HK-2 (cell line): ENCODE measurements at regions not wholly inside any gene's neighbourhood (a gene's known extent, or its start where the extent isn't known, plus 50 kb on each side); places are given as distances from the start of the nearest gene placed in this dataset.

Experiments used
- DNase-seq: peaks from one replicate; pipeline ENCODE4 v3.0.0-alpha.2; 2018; ENCODE audit not compliant: unreplicated experiment

DNA sequence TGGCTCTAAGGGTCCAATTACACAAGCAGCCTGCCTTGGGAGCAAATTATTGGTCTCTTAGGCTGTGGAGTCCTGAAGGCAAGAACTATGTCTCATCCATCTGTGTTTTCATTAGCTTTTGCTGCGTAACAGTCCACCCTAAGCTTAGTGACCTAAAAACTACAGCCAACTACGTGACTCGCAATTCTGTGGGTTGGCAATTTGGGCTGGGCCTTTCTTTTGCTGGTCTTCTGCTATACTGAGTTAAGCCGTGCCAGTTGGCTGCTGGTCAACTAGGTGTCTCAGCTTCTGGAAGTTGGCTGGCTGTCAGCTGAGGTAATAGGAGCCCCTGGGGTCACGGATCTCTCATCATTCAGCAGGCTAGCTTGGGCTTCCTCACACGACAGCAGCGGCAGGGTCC, 205.6 kb upstream of the S100G start:
- peak; percentile 14 for DNase-seq

DNA sequence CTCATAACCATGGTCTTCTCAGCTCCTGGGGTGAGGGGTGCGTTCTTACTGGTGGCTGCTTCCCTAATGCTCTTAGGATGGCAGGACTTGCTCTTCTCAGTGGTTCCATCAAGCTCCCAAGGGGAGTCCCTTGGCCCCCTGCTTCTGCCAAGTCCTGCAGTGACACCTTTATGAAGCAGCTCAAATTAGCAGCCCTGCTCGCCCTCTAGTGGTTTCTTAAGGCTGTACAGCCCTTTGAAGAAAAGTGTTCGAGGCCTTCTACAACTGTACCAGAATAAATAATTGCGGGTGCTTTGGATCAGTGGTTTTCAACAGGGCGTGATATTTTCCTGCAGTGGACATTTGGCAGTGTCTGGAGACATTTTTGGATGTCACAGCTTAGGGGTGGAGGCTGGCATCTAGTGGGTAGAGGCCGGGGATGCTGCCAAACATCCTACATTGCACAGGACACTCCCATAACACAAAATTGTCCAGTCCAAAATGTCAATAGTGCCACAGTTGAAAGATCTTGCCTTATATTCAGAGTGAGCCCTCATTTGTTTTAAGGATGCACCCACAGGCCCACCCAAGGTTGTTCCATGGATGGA, 204.7 kb upstream of the S100G start:
- peak; percentile 30 for DNase-seq

DNA sequence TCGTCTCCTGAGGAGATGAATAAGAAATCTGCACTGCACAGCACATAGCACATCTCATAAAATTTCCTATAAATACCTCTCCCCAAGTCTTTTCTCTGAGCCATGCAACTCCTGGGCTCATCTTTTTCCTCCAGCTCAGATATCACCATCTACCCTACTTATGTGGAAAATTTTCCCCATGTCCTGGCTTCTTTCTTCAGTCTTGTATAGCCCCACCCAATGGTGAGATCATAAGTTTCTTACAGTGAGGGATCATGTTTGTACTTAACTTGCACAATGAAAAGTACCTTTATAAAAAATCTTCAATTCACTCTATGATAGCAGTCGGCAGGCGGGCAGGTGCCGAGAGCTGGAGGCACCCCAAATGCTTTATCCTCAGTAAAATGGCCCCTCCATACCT, 198.6 kb upstream of the S100G start:
- DNase-seq: no peak

DNA sequence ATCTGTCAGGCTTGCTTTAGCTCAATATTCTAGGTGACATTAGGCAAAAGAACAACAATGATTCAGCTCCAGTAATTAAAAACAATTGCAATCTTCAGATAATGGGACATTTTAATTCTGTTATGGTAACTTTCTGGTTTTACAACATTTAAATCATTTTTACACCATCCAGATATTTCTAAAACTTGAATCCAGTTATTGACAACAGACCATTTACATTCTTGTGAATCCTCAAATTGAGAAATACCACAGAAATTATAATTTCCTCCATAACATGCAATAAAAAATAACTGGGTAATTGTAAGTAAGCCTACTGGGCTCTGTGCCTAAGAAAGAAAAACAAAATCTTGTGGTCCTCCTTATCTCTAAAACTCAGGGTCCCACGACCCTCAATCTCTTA, 195.0 kb upstream of the S100G start:
- DNase-seq: no peak

DNA sequence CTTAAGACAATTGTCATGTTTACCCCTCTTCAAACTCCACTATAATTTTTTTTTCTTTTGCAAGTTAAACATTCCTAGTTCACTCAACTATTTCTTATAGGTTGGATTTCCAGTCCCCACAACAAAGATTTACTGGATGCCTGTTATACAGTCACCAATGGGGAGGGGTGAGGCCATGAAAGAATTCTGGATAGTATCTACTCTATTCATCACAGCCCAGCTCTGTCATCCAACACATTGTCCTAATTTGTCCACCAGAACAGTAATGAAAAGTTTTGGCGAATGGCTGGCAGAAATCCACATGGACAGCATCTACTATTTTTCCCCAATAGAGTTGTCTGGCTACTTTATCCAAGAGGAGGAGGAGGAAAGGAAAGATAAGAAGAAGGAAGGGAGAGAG, 192.7 kb upstream of the S100G start:
- no peak for DNase-seq

DNA sequence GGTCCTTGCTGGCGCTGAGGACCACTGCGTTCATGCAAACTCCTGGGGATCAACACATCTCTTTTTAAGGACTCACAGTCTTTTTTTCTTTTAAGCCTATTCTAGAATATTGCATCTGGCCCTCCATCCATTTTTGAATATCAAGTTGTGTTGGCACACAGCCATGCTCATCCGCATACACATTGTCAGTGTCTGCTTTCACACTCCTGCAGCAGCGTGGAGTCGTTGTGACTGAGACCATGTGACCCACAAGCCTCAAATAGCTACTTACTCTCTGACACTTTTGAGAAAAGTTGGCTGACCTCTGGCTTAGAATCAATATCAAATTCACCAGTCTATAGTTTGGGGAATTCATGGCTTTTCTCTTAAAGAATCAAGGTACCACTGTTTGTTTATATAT, 191.8 kb upstream of the S100G start:
- no peak for DNase-seq

DNA sequence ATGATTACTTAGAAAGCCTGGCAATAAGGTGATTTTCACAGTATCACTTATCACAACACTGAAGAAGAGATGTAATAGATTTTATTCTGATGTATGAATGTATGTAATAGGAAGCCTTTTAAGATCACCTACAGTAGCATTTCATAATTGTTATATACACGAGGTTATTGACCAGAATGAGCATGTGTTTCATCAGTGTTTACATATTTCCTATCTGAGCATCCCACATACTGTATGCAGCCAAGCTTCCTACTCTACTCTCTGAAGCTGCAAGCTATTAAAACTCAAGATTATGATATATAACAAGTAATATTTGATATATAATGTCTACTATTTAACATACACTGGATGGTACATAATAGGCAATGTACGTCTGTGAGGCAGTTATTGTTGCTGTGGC, 190.9 kb upstream of the S100G start:
- no peak for DNase-seq

DNA sequence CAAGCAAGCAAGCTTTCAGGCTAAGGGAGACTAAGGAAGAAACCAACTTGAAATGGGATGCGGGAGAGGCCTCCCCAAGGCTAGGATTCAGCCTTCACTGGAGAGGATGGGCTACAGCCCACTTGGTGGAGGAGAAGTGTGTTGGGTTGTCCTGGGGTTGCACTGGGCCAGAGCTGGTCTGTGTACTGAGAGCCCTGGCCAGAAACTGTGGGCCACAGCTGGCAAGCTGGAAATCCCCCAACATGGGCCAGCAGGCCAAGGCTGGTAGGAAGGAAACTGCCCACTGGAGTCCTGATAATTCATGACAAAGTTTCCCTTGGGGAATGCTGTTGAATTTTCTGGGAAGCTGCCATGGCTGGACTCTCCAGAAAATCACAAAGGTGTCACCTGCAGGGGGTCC, 188.0 kb upstream of the S100G start:
- no peak for DNase-seq

DNA sequence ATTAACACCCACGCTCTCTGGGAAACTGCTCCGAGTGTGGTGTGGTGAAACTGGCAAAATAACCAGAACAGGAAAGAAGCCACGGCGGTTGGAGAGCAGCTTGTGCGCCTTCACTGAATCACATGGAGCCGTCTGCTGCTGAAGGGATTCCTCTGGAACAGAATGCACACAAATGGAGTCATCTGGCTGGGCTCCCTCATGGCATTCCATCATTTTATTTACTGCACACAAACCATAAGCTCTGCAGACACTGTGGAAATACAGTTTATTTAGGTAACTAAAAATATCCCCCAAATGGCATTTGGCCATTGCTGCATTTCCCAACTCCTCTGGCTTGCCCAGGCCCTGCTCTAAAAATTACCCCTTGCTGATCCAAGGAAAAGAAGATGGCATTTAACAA, 187.0 kb upstream of the S100G start:
- DNase-seq: no peak

DNA sequence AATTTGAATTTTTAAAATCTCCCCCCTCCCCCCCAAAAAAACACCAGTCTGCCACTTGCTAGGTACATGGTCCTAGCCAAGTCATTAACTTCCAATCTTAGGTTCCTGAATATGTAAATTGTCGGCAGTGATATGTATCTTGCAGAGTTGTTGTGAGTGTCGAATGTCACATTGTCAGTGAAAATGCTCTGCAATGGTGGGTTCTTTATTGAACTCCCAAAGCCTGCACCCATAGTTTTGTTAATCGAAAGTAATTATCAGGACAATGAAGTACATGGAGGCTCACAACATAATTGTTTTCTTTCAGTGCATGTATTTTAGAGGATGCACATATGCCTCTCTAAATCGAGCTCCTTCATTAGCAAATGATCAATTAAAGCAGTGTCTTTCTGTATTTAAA, 185.6 kb upstream of the S100G start:
- no peak for DNase-seq

DNA sequence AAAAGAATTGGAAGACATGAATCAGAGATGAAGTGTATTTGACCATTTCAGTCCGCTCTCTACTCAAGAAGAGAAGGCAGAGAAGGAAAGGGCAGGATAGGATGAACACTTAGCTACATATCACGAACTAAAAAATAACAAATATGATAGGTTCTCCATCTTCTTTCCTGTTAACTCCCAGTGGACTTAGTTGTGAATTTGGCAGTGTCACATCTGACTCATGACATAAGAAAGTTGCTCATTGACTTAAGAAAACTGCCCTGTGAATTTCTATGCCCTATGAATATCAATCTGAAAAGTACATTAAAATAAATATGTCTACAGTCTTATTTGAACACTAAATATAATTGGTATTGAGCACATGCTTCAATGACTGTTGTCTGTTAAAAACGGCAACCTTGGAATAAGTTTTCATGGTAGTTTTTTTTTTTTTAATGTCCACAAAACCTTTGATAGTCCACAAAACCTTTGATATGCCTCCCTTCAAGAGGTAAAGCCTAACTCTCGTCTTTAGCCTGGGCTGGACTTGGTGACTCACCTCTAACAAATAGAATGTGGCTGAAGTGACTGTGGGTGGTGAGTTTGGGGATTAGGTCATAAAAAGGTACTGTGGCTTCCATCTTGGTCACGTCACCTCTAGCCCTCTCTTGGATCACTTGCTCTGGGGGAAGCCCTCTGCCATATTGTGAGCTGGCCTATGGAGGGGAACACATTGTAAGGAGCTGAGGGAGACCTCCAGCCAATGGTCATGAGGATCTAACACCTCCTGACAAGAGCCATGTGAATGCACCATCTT, 184.7 kb upstream of the S100G start:
- no peak for DNase-seq

DNA sequence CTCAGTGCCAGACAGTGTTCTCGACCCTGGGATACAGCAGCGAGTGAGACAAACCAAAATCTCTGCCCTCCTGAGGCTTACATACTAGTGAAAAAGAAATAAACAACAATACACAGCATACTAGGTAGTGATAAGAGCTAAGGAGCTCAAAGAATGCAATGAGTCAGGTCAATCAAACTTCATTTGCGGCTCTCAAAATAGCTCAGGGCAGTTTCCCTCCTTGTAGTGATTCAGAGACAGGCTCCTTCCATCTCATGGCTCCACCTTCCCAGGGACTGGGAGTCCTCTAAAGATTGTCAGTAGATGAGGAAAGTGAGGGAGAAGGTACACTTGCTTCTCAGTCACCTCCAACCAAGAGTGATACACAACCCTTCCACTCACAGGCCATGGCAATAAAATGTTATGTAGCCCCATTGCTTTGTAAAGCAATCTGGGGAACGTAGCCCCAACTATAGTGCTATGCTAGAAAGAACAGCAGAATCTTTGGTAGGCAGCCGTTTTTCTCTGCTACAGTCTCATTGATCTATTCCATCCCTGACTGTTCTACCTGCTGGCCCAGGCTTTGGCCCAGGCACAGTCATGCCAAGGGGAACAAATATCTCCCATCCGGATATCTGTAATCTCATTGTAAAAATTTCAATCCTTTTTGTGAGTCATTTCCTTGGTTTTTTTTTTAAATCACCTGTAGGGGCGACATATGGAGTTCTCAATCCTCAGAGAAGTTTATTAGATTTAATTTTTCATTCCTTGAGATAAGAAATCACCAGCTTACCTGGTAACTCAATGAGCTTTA, 183.1 kb upstream of the S100G start:
- DNase-seq: no peak

DNA sequence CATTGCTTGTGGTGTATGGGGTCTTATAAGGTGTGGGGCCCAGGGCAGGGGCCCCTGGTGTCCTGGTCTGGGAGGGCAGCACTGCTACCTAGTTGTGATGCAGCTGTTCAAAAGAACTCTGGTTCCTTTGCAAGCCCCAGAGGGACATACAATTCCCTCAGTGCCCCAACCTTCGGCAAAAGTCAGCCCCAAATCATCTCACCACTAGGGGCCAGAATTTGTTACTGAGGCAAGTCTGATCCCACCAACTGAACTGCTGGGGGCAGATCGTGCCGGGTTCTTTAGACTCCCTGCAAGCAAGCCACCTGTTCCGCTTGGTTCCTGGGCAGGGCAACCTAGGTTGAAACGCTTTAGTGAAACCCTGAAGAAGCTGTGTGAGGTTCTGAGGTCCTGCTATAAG, 180.1 kb upstream of the S100G start:
- no peak for DNase-seq

DNA sequence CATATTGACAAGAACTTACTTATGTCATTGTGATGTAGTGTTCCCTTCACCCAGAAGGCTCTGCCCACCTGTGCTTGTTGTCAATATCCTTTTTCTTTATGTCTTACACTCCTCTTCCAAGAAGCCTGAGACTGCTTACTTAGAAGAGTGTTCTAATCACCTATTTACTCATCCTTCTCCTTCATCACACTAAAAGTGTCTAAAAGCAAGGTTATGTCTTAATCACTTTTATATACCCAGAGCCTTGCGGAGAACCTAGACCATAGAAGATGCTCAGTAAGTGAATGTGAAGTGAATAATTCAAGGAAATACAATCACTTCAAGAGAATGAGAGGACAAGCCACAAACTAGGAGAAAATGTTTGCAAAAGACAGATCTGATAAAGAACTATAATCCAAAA, 177.6 kb upstream of the S100G start:
- DNase-seq: no peak

DNA sequence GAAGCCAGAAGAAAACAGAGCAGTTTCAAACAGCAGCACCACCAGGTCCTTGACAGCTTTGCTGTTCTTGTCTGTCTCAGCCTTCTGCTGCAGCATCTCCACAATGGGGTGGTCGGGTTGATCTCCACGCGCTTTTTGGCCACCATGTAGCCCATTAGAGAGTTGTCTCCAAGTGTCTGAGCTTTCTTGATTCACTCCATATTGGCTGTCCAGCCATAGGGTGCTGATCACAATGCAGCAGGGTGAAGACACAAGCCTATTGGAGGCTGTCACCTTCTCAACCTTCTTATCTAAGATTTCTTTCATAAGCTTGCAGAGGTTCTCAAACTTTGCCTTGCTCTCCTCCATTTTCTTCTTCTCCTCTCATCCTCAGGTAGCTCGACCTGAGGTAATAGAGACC, 175.4 kb upstream of the S100G start:
- no peak for DNase-seq

DNA sequence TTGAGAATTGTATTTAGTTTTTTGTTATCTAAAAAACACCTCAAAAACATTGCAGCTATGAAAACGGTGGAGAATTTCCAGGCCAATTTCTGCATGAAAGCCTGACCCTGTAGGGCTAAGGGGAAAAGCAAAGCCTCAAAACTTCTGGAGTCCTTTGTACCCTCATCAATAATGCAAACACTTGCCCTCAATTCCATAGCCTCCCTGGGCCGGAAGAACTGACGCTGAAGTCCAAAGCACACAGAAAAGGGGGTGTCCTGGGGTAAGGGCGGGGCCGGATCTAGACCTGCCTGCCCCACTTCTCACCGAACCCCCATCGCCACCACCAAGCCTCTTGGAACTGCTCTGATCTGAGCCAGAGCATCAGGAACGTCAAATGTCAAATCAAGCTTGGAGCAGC, 173.9 kb upstream of the S100G start:
- no peak for DNase-seq

DNA sequence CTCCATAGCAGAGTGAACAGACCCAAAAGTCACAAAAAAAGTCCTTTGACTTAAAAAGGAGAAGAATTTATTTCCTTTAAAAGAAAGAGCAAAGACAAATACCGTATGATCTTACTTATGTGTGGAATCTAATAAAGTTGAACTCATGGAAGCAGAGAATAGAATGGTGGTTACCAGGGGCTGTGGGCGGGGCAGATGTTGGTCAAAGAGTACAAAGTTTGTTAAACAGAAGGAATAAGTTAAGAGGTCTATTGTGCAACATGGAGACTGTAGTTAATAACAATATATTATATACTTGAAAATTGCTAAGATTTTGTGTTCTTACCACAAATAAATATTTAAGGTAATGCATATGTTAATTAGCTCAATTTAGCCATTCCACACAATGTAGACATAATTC, 173.3 kb upstream of the S100G start:
- no peak for DNase-seq

DNA sequence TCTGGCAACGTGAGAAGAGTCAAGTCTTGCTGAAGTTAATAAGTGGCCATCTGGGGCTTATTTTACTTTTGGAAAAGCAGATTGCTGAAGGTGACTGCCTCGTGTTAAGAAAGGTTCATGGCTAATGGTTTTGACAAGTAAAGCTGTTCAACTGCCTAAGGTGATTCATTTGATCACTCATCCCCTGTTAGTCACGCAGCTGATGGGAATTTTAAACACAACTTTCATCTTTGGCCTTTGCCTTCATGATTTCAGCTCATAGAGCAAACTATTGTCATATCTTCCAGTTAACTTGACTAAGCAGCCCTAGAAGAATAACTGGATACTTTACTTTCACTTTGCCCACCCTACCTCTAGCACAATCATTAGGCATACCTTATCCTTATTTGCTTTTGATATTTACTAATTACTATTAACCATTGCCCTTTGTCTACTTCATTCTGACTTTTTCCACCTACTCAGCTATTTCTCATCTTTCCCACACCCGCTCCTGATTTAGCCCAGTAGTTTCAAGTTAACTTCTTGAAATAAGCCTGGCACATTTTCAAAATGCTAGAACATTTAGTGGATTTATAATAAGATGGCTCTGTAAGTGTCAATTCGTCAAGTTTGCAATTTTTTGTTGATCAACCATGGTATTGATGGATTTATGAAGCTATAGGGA, 170.6 kb upstream of the S100G start:
- DNase-seq: no peak

DNA sequence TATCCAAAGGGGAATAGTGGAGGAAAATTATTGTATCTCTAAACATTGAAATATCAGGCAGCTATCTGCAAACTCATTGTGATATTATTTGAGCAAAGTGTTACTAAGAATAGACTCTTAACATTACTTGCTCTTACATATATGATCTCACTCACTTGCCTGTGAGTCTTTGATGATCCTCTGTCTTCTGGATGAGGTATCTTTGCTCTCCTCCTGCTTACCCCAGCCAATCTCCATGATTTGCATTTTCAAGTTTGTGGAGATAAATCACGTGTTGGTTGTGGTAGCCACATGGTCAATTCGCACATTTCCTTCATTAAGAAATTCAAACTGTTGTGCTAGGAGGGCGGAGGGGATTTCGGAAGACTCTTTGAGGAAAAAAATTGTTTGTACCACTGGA, 169.9 kb upstream of the S100G start:
- DNase-seq: no peak

DNA sequence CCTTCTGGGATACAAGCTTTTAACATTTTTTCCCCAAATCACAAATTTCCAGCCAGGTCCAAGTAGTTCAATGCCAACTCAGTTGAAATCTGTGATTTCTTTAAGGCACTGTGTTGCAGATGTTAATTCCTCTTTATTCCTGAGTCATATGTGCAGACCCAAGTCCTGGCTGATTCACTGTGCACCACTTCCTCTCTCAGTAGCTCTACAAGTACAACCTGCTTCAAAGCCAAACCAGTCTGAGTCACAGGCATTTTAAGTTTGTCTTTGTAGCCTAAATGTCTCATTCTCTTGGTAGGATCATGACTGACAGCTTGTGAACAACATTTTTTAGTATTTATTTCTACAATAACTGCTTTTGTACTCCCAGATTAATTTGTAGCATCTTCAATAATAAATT, 165.6 kb upstream of the S100G start:
- DNase-seq: peak; percentile 32

DNA sequence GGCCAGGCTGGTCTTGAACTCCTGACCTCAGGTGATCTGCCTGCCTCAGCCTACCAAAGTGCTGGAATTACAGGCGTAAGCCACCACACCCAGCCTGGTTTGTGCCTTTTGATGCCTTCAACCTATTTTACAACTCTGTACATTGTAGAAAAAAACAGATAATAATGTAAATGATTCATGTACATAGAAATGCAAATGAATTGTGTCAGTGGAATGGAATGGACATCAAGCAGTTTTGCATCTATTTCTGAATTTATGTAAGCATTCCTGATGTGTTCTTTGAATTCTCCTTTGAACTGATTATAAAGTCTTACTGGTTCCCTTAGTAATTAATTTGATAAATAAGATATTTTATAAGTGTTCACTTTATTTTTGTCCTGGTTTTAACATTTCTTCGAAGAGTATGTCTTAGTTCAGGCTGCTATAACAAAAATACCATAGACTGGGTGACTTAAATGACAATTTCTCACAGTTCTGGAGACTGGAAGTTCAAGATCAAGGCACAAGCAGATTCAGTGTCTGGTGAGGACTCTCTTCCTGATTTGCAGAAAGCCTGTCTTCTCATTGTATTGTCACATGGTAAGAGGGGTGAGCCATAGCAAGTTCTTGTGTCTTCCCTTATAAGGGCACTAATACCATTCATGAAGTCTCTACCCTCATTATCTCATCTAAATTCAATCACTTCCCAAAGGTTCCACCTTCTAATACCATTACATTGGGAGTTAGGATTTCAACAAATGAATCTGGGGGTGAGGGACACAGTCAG, 162.2 kb upstream of the S100G start:
- no peak for DNase-seq

DNA sequence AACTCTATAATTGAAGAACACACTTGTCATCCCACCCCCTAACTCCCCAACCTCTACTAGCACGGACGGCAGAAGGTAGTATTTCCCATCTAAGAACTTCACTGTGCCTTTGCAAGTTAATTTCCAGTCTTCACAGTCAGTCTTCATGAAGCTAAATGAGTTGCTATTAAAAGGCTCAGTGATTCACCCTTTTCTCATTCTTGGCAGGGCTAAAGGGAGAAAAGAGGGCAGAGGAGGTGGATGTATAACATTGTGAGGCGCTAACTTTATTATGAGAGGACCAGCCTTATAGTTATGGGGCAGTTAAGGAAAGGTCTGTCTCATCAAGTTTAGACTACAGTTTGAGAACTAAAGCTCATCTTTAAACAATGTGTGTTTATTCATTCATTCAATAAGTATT, 161.0 kb upstream of the S100G start:
- no peak for DNase-seq
